ENCODE measurements at regions not wholly inside any gene's neighbourhood (a gene's known extent, or its start where the extent isn't known, plus 50 kb on each side); places are given as distances from the start of the nearest gene placed in this dataset.

- TF ChIP-seq, protein P1, sequence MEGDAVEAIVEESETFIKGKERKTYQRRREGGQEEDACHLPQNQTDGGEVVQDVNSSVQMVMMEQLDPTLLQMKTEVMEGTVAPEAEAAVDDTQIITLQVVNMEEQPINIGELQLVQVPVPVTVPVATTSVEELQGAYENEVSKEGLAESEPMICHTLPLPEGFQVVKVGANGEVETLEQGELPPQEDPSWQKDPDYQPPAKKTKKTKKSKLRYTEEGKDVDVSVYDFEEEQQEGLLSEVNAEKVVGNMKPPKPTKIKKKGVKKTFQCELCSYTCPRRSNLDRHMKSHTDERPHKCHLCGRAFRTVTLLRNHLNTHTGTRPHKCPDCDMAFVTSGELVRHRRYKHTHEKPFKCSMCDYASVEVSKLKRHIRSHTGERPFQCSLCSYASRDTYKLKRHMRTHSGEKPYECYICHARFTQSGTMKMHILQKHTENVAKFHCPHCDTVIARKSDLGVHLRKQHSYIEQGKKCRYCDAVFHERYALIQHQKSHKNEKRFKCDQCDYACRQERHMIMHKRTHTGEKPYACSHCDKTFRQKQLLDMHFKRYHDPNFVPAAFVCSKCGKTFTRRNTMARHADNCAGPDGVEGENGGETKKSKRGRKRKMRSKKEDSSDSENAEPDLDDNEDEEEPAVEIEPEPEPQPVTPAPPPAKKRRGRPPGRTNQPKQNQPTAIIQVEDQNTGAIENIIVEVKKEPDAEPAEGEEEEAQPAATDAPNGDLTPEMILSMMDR (IDR thresholded peaks at IDR 0.05): no peak
- TF ChIP-seq POLR2A (IDR thresholded peaks at IDR 0.05): no peak
Measured at GRCh38 chr6:121811106-121811505, 375.7 kb downstream of the GJA1 start.

All from heart left ventricle (tissue), 13 donors.